ENCODE measurements at regions not wholly inside any gene's neighbourhood (a gene's known extent, or its start where the extent isn't known, plus 50 kb on each side); places are given as distances from the start of the nearest gene placed in this dataset.

DNA sequence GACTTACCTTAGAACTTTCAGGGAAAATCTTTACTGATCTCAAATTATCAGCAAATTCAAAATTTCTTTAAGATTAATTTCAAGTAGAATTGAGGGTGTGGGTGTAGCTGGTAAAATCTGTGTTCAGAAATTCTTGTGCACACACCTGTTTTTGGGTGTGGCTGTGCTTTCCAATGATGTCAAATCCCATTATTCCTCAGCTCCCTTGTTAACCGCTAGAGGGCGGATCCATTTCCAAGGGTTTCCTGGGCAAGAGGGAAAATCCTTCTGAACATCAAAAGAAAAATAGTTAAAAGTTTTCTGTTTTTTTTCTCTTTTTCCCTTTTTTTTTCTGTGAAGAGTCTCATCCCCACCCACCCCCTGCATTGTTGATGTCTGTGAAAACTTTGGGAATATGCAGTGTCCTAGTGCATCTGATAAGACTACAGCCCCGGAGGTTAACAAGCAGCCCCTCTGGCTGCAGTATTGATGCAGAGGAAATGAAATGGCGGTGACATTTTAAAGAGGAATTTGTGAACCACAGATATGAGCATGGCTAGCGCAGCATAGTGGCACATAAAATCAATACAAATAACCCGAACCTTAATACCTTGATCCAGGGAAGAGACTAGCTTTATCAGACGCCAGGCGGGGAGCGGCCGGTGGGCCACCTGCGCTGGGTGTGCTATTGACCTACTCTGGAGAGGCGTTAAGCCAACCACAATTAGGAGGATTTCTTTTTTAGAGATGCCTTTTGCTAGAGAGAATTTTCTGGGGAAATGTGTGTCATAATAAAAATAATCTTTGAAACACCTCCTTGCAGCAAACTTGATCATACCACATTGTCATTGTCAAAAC lies 130.9 kb downstream of the FOXA2 start (continued):
- TF ChIP-seq ZIK1 (CRISPR knock-in tag; IDR thresholded peaks at IDR 0.05; ENCODE audit: borderline replicate concordance, low read depth) (no peak), MAFF (IDR thresholded peaks at IDR 0.05; ENCODE audit: low read depth, low read length) (no peak), KDM5A (IDR thresholded peaks at IDR 0.05; ENCODE audit: borderline replicate concordance, low read length) (no peak), ZNF703 (CRISPR knock-in tag; IDR thresholded peaks at IDR 0.05; ENCODE audit: borderline replicate concordance) (no peak), ZNF7 (CRISPR knock-in tag; IDR thresholded peaks at IDR 0.05) (no peak), ZNF44 (CRISPR knock-in tag; IDR thresholded peaks at IDR 0.05) (no peak), GATAD2A (CRISPR knock-in tag; IDR thresholded peaks at IDR 0.05) (peak; percentile 49; the same call in 1 of the 2 replicates), HDAC2 (CRISPR knock-in tag; IDR thresholded peaks at IDR 0.05) (0 out of 2 replicates have a peak, but pooled peaks have one; percentile 25), RBAK (CRISPR knock-in tag; IDR thresholded peaks at IDR 0.05) (no peak), TOE1 (CRISPR knock-in tag; IDR thresholded peaks at IDR 0.05) (no peak), NKX3-1 (CRISPR knock-in tag; IDR thresholded peaks at IDR 0.05) (no peak), ZNF414 (CRISPR knock-in tag; IDR thresholded peaks at IDR 0.05) (0 out of 2 replicates have a peak, but pooled peaks have one; percentile 21), FUBP1 (CRISPR knock-in tag; IDR thresholded peaks at IDR 0.05; ENCODE audit: borderline replicate concordance) (no peak), MEIS2 (CRISPR knock-in tag; IDR thresholded peaks at IDR 0.05) (no peak), KDM5B (CRISPR knock-in tag; IDR thresholded peaks at IDR 0.05; ENCODE audit: borderline replicate concordance) (no peak), ZNF263 (CRISPR knock-in tag; IDR thresholded peaks at IDR 0.05) (no peak), NFIC (IDR thresholded peaks at IDR 0.05; ENCODE audit: low read length) (no peak)
- TF ChIP-seq, protein P1, sequence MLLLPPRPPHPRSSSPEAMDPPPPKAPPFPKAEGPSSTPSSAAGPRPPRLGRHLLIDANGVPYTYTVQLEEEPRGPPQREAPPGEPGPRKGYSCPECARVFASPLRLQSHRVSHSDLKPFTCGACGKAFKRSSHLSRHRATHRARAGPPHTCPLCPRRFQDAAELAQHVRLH (CRISPR knock-in tag; IDR thresholded peaks at IDR 0.05; ENCODE audit: borderline replicate concordance, low read depth), result 0 out of 2 replicates have a peak, but pooled peaks have one; percentile 42
- TF ChIP-seq, protein P2, sequence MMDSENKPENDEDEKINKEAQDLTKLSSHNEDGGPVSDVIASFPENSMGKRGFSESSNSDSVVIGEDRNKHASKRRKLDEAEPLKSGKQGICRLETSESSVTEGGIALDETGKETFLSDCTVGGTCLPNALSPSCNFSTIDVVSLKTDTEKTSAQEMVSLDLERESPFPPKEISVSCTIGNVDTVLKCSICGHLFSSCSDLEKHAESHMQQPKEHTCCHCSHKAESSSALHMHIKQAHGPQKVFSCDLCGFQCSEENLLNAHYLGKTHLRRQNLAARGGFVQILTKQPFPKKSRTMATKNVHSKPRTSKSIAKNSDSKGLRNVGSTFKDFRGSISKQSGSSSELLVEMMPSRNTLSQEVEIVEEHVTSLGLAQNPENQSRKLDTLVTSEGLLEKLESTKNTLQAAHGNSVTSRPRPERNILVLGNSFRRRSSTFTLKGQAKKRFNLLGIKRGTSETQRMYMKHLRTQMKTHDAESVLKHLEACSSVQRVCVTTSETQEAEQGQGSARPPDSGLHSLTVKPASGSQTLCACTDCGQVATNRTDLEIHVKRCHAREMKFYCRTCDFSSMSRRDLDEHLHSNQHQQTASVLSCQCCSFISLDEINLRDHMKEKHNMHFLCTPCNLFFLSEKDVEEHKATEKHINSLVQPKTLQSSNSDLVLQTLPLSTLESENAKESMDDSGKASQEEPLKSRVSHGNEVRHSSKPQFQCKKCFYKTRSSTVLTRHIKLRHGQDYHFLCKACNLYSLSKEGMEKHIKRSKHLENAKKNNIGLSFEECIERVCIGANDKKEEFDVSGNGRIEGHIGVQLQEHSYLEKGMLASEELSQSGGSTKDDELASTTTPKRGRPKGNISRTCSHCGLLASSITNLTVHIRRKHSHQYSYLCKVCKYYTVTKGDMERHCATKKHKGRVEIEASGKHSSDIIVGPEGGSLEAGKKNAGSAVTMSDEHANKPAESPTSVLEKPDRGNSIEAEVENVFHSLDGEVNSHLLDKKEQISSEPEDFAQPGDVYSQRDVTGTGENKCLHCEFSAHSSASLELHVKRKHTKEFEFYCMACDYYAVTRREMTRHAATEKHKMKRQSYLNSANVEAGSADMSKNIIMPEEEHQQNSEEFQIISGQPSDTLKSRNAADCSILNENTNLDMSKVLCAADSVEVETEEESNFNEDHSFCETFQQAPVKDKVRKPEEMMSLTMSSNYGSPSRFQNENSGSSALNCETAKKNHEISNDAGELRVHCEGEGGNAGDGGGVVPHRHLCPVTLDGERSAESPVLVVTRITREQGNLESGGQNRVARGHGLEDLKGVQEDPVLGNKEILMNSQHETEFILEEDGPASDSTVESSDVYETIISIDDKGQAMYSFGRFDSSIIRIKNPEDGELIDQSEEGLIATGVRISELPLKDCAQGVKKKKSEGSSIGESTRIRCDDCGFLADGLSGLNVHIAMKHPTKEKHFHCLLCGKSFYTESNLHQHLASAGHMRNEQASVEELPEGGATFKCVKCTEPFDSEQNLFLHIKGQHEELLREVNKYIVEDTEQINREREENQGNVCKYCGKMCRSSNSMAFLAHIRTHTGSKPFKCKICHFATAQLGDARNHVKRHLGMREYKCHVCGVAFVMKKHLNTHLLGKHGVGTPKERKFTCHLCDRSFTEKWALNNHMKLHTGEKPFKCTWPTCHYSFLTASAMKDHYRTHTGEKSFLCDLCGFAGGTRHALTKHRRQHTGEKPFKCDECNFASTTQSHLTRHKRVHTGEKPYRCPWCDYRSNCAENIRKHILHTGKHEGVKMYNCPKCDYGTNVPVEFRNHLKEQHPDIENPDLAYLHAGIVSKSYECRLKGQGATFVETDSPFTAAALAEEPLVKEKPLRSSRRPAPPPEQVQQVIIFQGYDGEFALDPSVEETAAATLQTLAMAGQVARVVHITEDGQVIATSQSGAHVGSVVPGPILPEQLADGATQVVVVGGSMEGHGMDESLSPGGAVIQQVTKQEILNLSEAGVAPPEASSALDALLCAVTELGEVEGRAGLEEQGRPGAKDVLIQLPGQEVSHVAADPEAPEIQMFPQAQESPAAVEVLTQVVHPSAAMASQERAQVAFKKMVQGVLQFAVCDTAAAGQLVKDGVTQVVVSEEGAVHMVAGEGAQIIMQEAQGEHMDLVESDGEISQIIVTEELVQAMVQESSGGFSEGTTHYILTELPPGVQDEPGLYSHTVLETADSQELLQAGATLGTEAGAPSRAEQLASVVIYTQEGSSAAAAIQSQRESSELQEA (CRISPR knock-in tag; IDR thresholded peaks at IDR 0.05; ENCODE audit: not compliant biosample characterization), result no peak

Data from HepG2 (cell line).